H9 (cell line): ENCODE measurements at regions not wholly inside any gene's neighbourhood (a gene's known extent, or its start where the extent isn't known, plus 50 kb on each side); places are given as distances from the start of the nearest gene placed in this dataset.

Experiments used
- DNase-seq: peaks from one replicate; pipeline ENCODE4 v3.0.0-alpha.2; 2017
- H2AFZ ChIP-seq: one replicate; pipeline ENCODE4 v1.6.1; 2013; ENCODE audit warnings: mild to moderate bottlenecking, low read length, control low read depth, moderate library complexity
- H2AK5ac ChIP-seq: 2 replicates; pipeline ENCODE4 v1.6.1; 2013; ENCODE audit warnings: low read length, control low read depth, mixed read lengths; ENCODE audit not compliant: insufficient read length
- H2BK120ac ChIP-seq: one replicate; pipeline ENCODE4 v1.6.1; 2013; ENCODE audit warnings: low read depth, mild to moderate bottlenecking, low read length, control low read depth, inconsistent platforms; ENCODE audit not compliant: poor library complexity, severe bottlenecking
- H2BK12ac ChIP-seq: 2 replicates; pipeline ENCODE4 v1.6.1; 2013; ENCODE audit warnings: low read length, control low read depth, mixed read lengths, low read depth; ENCODE audit not compliant: insufficient read length
- H2BK15ac ChIP-seq: 2 replicates; pipeline ENCODE4 v1.6.1; 2013; ENCODE audit warnings: low read depth, low read length, control low read depth
- H2BK20ac ChIP-seq: one replicate; pipeline ENCODE4 v1.6.1; 2013; ENCODE audit warnings: low read depth, mild to moderate bottlenecking, low read length, control low read depth, inconsistent platforms; ENCODE audit not compliant: poor library complexity, severe bottlenecking
- H2BK5ac ChIP-seq: 2 replicates; pipeline ENCODE4 v1.6.1; 2013; ENCODE audit warnings: low read length, control low read depth, mixed read lengths; ENCODE audit not compliant: insufficient read length
- H3K14ac ChIP-seq: 2 replicates; pipeline ENCODE4 v1.6.1; 2013; ENCODE audit warnings: low read length, control low read depth; ENCODE audit not compliant: insufficient read depth
- H3K18ac ChIP-seq: 2 replicates; pipeline ENCODE4 v1.6.1; 2013; ENCODE audit warnings: low read depth, mild to moderate bottlenecking, mixed read lengths, low read length, control low read depth; ENCODE audit not compliant: insufficient read length
- H3K23ac ChIP-seq: 2 replicates; pipeline ENCODE4 v1.6.1; 2013; ENCODE audit warnings: low read length, control low read depth, mixed read lengths, low read depth; ENCODE audit not compliant: insufficient read length
- H3K23me2 ChIP-seq: 2 replicates; pipeline ENCODE4 v1.6.1; 2013; ENCODE audit warnings: low read depth, mild to moderate bottlenecking, mixed read lengths, low read length, control low read depth; ENCODE audit not compliant: insufficient read length, poor library complexity, severe bottlenecking
- H3K27ac ChIP-seq: 2 replicates; pipeline ENCODE4 v1.5.1; 2013; ENCODE audit warnings: low read length, control low read depth, mixed read lengths, low read depth; ENCODE audit not compliant: insufficient read length
- H3K27me3 ChIP-seq: 2 replicates; pipeline ENCODE4 v1.6.1; 2013; ENCODE audit warnings: low read length, control low read depth, inconsistent platforms; ENCODE audit not compliant: insufficient read depth
- H3K4ac ChIP-seq: 2 replicates; pipeline ENCODE4 v1.6.1; 2013; ENCODE audit warnings: low read depth, mild to moderate bottlenecking, control low read depth, inconsistent platforms, low read length, moderate library complexity
- H3K4me1 ChIP-seq: 2 replicates; pipeline ENCODE4 v1.6.1; 2013; ENCODE audit warnings: low read length, control low read depth, inconsistent platforms; ENCODE audit not compliant: insufficient read depth
- H3K4me2 ChIP-seq: 2 replicates; pipeline ENCODE4 v1.6.1; 2013; ENCODE audit warnings: low read length, control low read depth, mixed read lengths; ENCODE audit not compliant: insufficient read length, insufficient read depth
- H3K56ac ChIP-seq: 2 replicates; pipeline ENCODE4 v1.6.1; 2013; ENCODE audit warnings: low read depth, mild to moderate bottlenecking, mixed read lengths, low read length, control low read depth; ENCODE audit not compliant: insufficient read length
- H3K79me1 ChIP-seq: 2 replicates; pipeline ENCODE4 v1.6.1; 2013; ENCODE audit warnings: low read depth, mild to moderate bottlenecking, moderate library complexity, low read length, control low read depth, inconsistent platforms; ENCODE audit not compliant: insufficient read depth, poor library complexity, severe bottlenecking
- H3K79me2 ChIP-seq: 2 replicates; pipeline ENCODE4 v1.6.1; 2013; ENCODE audit warnings: low read length, control low read depth, inconsistent platforms; ENCODE audit not compliant: insufficient read depth
- H3K9ac ChIP-seq: 2 replicates; pipeline ENCODE4 v1.6.1; 2013; ENCODE audit warnings: low read length, control low read depth, mixed read lengths; ENCODE audit not compliant: insufficient read length; ENCODE audit errors: extremely low read depth
- H3K9me3 ChIP-seq: one replicate; pipeline ENCODE4 v1.6.1; 2013; ENCODE audit warnings: low read depth, low read length, inconsistent platforms; ENCODE audit not compliant: control insufficient read depth
- H3T11ph ChIP-seq: one replicate; pipeline ENCODE4 v1.6.1; 2013; ENCODE audit warnings: mild to moderate bottlenecking, low read length, control low read depth, inconsistent platforms
- H4K20me1 ChIP-seq: one replicate; pipeline ENCODE4 v1.6.1; 2013; ENCODE audit not compliant: control insufficient read depth, insufficient read length, insufficient read depth
- H4K5ac ChIP-seq: 2 replicates; pipeline ENCODE4 v1.6.1; 2013; ENCODE audit warnings: low read depth, mild to moderate bottlenecking, mixed read lengths, low read length, control low read depth; ENCODE audit not compliant: insufficient read length
- H4K8ac ChIP-seq: replicated peaks from 2 replicates; pipeline ENCODE4 v1.6.1; 2013; ENCODE audit warnings: low read length, control low read depth, mixed read lengths, low read depth; ENCODE audit not compliant: insufficient read length
- H4K91ac ChIP-seq: 2 replicates; pipeline ENCODE4 v1.6.1; 2013; ENCODE audit warnings: low read depth, mild to moderate bottlenecking, moderate library complexity, mixed read lengths, low read length, control low read depth; ENCODE audit not compliant: insufficient read length
- H3K27ac Mint-ChIP-seq, 3 experiments: 2 replicates in 2 of 3; 3 replicates in 1 of 3; pipeline ENCODE4 v1.8.0; 2020 to 2021; ENCODE audit warnings: mixed read lengths in 3 of 3, mild to moderate bottlenecking in 1 of 3, moderate library complexity in 1 of 3
- H3K27me3 Mint-ChIP-seq: 2 replicates; pipeline ENCODE4 v1.8.0; 2021; ENCODE audit warnings: low read depth, mild to moderate bottlenecking, moderate library complexity, mixed read lengths
- H3K36me3 Mint-ChIP-seq, 3 experiments: 2 replicates in 2 of 3; 3 replicates in 1 of 3; pipeline ENCODE4 v1.8.0; 2020 to 2021; ENCODE audit warnings: low read depth in 3 of 3, mixed read lengths in 3 of 3; ENCODE audit not compliant: insufficient read depth in 1 of 3
- H3K4me1 Mint-ChIP-seq, 2 experiments: 2 replicates each; pipeline ENCODE4 v1.8.0; 2020; ENCODE audit warnings: mixed read lengths in 2 of 2
- H3K4me3 Mint-ChIP-seq, 2 experiments: 2 replicates in 1 of 2; 3 replicates in 1 of 2; pipeline ENCODE4 v1.8.0; 2020 to 2021; ENCODE audit warnings: mild to moderate bottlenecking in 2 of 2, mixed read lengths in 2 of 2, moderate library complexity in 1 of 2
- H3K9me3 Mint-ChIP-seq, 2 experiments: 2 replicates in 1 of 2; 3 replicates in 1 of 2; pipeline ENCODE4 v1.8.0; 2020; ENCODE audit warnings: mild to moderate bottlenecking in 2 of 2, mixed read lengths in 2 of 2, moderate library complexity in 1 of 2
- CTCF ChIP-seq: fragments of 200-600 bp; sonication (generic); conservative IDR thresholded peaks from 3 replicates; pipeline ENCODE4 v1.8.0; 2021; ENCODE audit warnings: antibody characterized with exemption, mild to moderate bottlenecking
- WGBS: extraction: QIAGEN DNeasy Blood & Tissue Kit; methylation state at CpG from one replicate; pipeline ENCODE4 v1.1.7; 2013; ENCODE audit warnings: missing lambda C conversion rate, low lambda C conversion rate, mixed read lengths; ENCODE audit not compliant: insufficient read length; ENCODE audit errors: extremely low coverage; 5-methylcytosine and 5-hydroxymethylcytosine counted together

GRCh38 chr6:168939796-168940195 is 313.9 kb downstream of the THBS2 start:
- H3K18ac ChIP-seq: no peak overlapping the region
- Mint-ChIP-seq H3K27ac (no peak overlapping the region), H3K4me3 (no peak overlapping the region), H3K9me3 (no peaks in the 10 kb centered on the region), H3K27me3 (peaks cover 3% of the 10 kb centered on the region; the same call in 1 of the 2 replicates), H3K4me1 (no peaks in the 10 kb centered on the region), H3K36me3 (no peaks in the 10 kb centered on the region; a peak in 1 of 7 replicates)
- no peaks in the 10 kb centered on the region for H3K79me2 ChIP-seq
- no peak overlapping the region for H2BK120ac ChIP-seq
- H3K23me2 ChIP-seq: no peaks in the 10 kb centered on the region
- H4K5ac ChIP-seq: no peak overlapping the region
- H3K27ac ChIP-seq: no peak overlapping the region
- no peak overlapping the region for H3K4me2 ChIP-seq
- WGBS: no CpG with 5 or more reads among the region's 13 CpGs
- TF ChIP-seq CTCF: no peak
- H3K9me3 ChIP-seq: no peaks in the 10 kb centered on the region
- H3K4me1 ChIP-seq: no peaks in the 10 kb centered on the region
- no peaks in the 10 kb centered on the region for H3K27me3 ChIP-seq
- no peak overlapping the region for H2BK20ac ChIP-seq
- no peaks in the 10 kb centered on the region for H3K79me1 ChIP-seq
- no peak overlapping the region for H3K4ac ChIP-seq
- no peak overlapping the region for H3T11ph ChIP-seq
- H3K14ac ChIP-seq: no peak overlapping the region
- no peak overlapping the region for H2BK5ac ChIP-seq
- no peak overlapping the region for H2AFZ ChIP-seq
- H3K56ac ChIP-seq: no peak overlapping the region
- no peak overlapping the region for H4K8ac ChIP-seq
- H2BK12ac ChIP-seq: no peak overlapping the region
- no peak overlapping the region for H3K9ac ChIP-seq
- H2AK5ac ChIP-seq: no peak overlapping the region
- H3K23ac ChIP-seq: no peak overlapping the region
- no peak overlapping the region for H2BK15ac ChIP-seq
- no peak for DNase-seq
- H4K91ac ChIP-seq: no peak overlapping the region
- no peaks in the 10 kb centered on the region for H4K20me1 ChIP-seq
